HepG2 (cell line): ENCODE measurements at regions not wholly inside any gene's neighbourhood (a gene's known extent, or its start where the extent isn't known, plus 50 kb on each side); places are given as distances from the start of the nearest gene placed in this dataset.

ENCODE experiments used
- ATAC-seq: fragments of 200-7000 bp; cut with Tn5 transposase; 3 replicates; pipeline ENCODE4 v1.9.1; 2020; ENCODE audit warnings: mild to moderate bottlenecking, moderate library complexity
- BruUV-seq: library from RNA; stranded (reverse); fragments of 400-500 nt; replicated peaks from 2 replicates; lab custom pipeline; 2021; lab: Mats Ljungman, UMichigan
- CTCF ChIA-PET: fragments of 300-600 bp; formaldehyde crosslinking; extraction: SDS; loops from one replicate; lab custom pipeline; 2021; ENCODE audit warnings: low total read pairs, inconsistent platforms, low intra/inter-chr PET ratio; lab: Yijun Ruan, JAX
- POLR2A ChIA-PET: fragments of 350-600 bp; sonication (Branson Sonifier 250); formaldehyde crosslinking; loops from one replicate; lab custom pipeline; 2020; ENCODE audit warnings: antibody characterized with exemption, inconsistent platforms; lab: Yijun Ruan, JAX
- DNase-seq: peaks from one replicate; pipeline ENCODE4 v3.0.0-alpha.2; 2015; ENCODE audit warnings: low spot score
- FAIRE-seq: peaks from 3 replicates; lab custom pipeline; 2011; peaks lifted over from hg19 to GRCh38; lab: Jason Lieb, UNC
- H2AFZ ChIP-seq: one replicate; pipeline ENCODE4 v1.6.1; 2011; ENCODE audit warnings: low read length, inconsistent platforms
- H3K27ac ChIP-seq: fragments of 300-600 bp; 3 replicates; pipeline ENCODE4 v1.8.0; 2011; ENCODE audit warnings: mixed run types, mild to moderate bottlenecking, mixed read lengths, low read length, inconsistent platforms; ENCODE audit not compliant: insufficient read depth; ENCODE audit errors: extremely low read length
- H3K27me3 ChIP-seq, 2 experiments: fragments of 200-600 bp in 1 of 2; 2 replicates in 1 of 2; 3 replicates in 1 of 2; pipeline versions ENCODE4 v1.6.0 to v1.8.0; 2011; ENCODE audit warnings: low read length in 2 of 2, mild to moderate bottlenecking in 2 of 2, moderate library complexity in 2 of 2, inconsistent platforms in 1 of 2; ENCODE audit not compliant: insufficient read depth in 2 of 2, control insufficient read depth in 1 of 2
- H3K36me3 ChIP-seq, 2 experiments: fragments of 200-600 bp in 1 of 2; replicated peaks in 1 of 2; 2 replicates in 1 of 2; 3 replicates in 1 of 2; pipeline versions ENCODE4 v1.5.1 to v1.8.0; 2011; ENCODE audit warnings: low read length in 2 of 2, inconsistent platforms in 1 of 2; ENCODE audit not compliant: insufficient read depth in 2 of 2, control insufficient read depth in 1 of 2
- H3K4me1 ChIP-seq: 2 replicates; pipeline ENCODE4 v1.5.1; 2012; ENCODE audit warnings: low read length, inconsistent platforms; ENCODE audit not compliant: insufficient read depth
- H3K4me2 ChIP-seq: 2 replicates; pipeline ENCODE4 v1.6.0; 2011; ENCODE audit warnings: low read depth, low read length, inconsistent platforms
- H3K4me3 ChIP-seq, 3 experiments: fragments of 200-600 bp in 1 of 3; sonication (generic), shearing (Covaris generic) in 1 of 3; replicated peaks in 1 of 3; 2 replicates each; pipeline ENCODE4 v1.5.1; 2011 to 2016; ENCODE audit warnings: low read length in 3 of 3, inconsistent platforms in 2 of 3, low read depth in 2 of 3, mild to moderate bottlenecking in 2 of 3, control low read depth in 1 of 3, mixed read lengths in 1 of 3; ENCODE audit not compliant: insufficient read depth in 1 of 3
- H3K79me2 ChIP-seq: one replicate; pipeline ENCODE4 v1.6.1; 2011; ENCODE audit warnings: low read length, inconsistent platforms; ENCODE audit not compliant: insufficient read depth
- H3K9ac ChIP-seq: 2 replicates; pipeline ENCODE4 v1.6.0; 2011; ENCODE audit warnings: mild to moderate bottlenecking, low read depth, low read length, inconsistent platforms; ENCODE audit not compliant: insufficient read depth
- H3K9me3 ChIP-seq: 2 replicates; pipeline ENCODE4 v1.5.1; 2012; ENCODE audit warnings: mild to moderate bottlenecking, low read length
- H4K20me1 ChIP-seq: 2 replicates; pipeline ENCODE4 v1.6.0; 2011; ENCODE audit warnings: inconsistent platforms, mild to moderate bottlenecking, low read length, moderate library complexity; ENCODE audit not compliant: insufficient read depth
- AGO1 ChIP-seq: fragments of 200-400 bp; formaldehyde crosslinking; IDR thresholded peaks from 2 replicates; pipeline ENCODE4 v1.6.1; 2017; ENCODE audit warnings: mild to moderate bottlenecking, low read depth, low read length, moderate library complexity; ENCODE audit not compliant: poor library complexity, severe bottlenecking
- PATZ1 ChIP-seq: sonication (generic); formaldehyde crosslinking; IDR thresholded peaks from 2 replicates; pipeline ENCODE4 v1.4.0; 2020; ENCODE audit warnings: missing genetic modification reagents
- PBX2 ChIP-seq: IDR thresholded peaks from 2 replicates; pipeline ENCODE4 v1.6.1; 2016; ENCODE audit warnings: control low read depth
- SOX5 ChIP-seq: IDR thresholded peaks from 2 replicates; pipeline ENCODE4 v1.6.1; 2016; ENCODE audit warnings: borderline replicate concordance
- SP1 ChIP-seq, 2 experiments: fragments of 450-650 bp in 1 of 2; sonication (generic) in 1 of 2; formaldehyde crosslinking in 1 of 2; IDR thresholded peaks; 2 replicates each; pipeline versions ENCODE4 v1.4.0 to v1.6.1; 2016 to 2020; ENCODE audit warnings: missing genetic modification reagents in 1 of 2
- TBP ChIP-seq: sonication (generic); formaldehyde crosslinking; IDR thresholded peaks from 2 replicates; pipeline ENCODE4 v1.5.0; 2020; ENCODE audit warnings: missing genetic modification reagents
- TP53 ChIP-seq: sonication (generic); formaldehyde crosslinking; conservative IDR thresholded peaks from 2 replicates; pipeline ENCODE4 v1.4.0; 2020; ENCODE audit warnings: missing genetic modification reagents
- ZBTB20 ChIP-seq: sonication (generic); formaldehyde crosslinking; IDR thresholded peaks from 2 replicates; pipeline ENCODE4 v1.8.1; 2023; ENCODE audit warnings: missing genetic modification reagents, low read depth, mild to moderate bottlenecking, borderline replicate concordance
- ZNF30 ChIP-seq: sonication (generic); formaldehyde crosslinking; IDR thresholded peaks from 2 replicates; pipeline ENCODE4 v1.5.0; 2020; ENCODE audit warnings: mild to moderate bottlenecking, missing genetic modification reagents
- ZNF678 ChIP-seq: sonication (generic); formaldehyde crosslinking; IDR thresholded peaks from 2 replicates; pipeline ENCODE4 v1.4.0; 2020; ENCODE audit warnings: mild to moderate bottlenecking, missing genetic modification reagents
- WGBS: methylation state at CpG from one replicate; pipeline ENCODE4 v1.1.6; 2017; ENCODE audit warnings: low lambda C conversion rate; 5-methylcytosine and 5-hydroxymethylcytosine counted together
- in situ Hi-C: cut with HindIII; loops from 2 replicates; pipeline ENCODE4 v1.10.0; 2017; ENCODE audit warnings: low pct_unique_long_range_greater_than_20kb; ENCODE audit not compliant: extremely low pct_ligation_motif_present
- intact Hi-C: fragments of 100-400 bp; cut with micrococcal nuclease; formaldehyde crosslinking; loops from one replicate; pipeline ENCODE4 v1.10.0; 2022; ENCODE audit not compliant: unreplicated experiment

- TF ChIP-seq ZNF678 (CRISPR knock-in tag) (no peak), SOX5 (no peak), PBX2 (no peak), ZBTB20 (CRISPR knock-in tag) (no peak), PATZ1 (CRISPR knock-in tag) (no peak), TBP (CRISPR knock-in tag) (no peak), ZNF30 (no peak), SP1 (IDR thresholded peaks at IDR 0.05) (no peak), SP1 (CRISPR knock-in tag; IDR thresholded peaks at IDR 0.05) (no peak)
Measured at GRCh38 chr6:6919173-6919572, 188.6 kb upstream of the RREB1 start (continued).

GRCh38 chr6:6920114-6920986, 187.4 kb upstream of the RREB1 start:
- Histone ChIP-seq H3K4me2 (no peak overlapping the region), H2AFZ (no peak overlapping the region), H3K9me3 (no peaks in the 10 kb centered on the region), H3K79me2 (no peaks in the 10 kb centered on the region), H3K27ac (no peak overlapping the region), H3K9ac (no peak overlapping the region), H4K20me1 (no peaks in the 10 kb centered on the region), H3K4me3 (no peak overlapping the region), H3K36me3 (no peaks in the 10 kb centered on the region), H3K4me1 (peaks cover 13% of the 10 kb centered on the region), H3K27me3 (peaks cover 0 to 11% of the 10 kb centered on the region in 2 experiments; a peak in 2 of 5 replicates)
- no peak for TF ChIP-seq AGO1
- TF ChIP-seq TP53 (CRISPR knock-in tag), result no peak
- in situ Hi-C loops, result no loop called here
- no TSS peak for BruUV-seq
- WGBS, result 25% methylated on average over 9 of the region's 9 CpGs
- DNase-seq, result no peak
- intact Hi-C loops, result no loop called here
- no peak for ATAC-seq
- ChIA-PET CTCF (no interaction called here), POLR2A (no interaction called here)
- FAIRE-seq, result no peak
